GM19023 (cell line): ENCODE measurements at regions not wholly inside any gene's neighbourhood (a gene's known extent, or its start where the extent isn't known, plus 50 kb on each side); places are given as distances from the start of the nearest gene placed in this dataset.
"Not testable (repeated sequence)": the region's sequence is repeated elsewhere in the genome, so short reads cannot be mapped to it uniquely, and the experiment has no call there.

Experiments
- ATAC-seq: cut with Tn5 transposase; IDR thresholded peaks from one replicate; pipeline ENCODE4 v1.9.1; 2021; ENCODE audit warnings: mild to moderate bottlenecking, moderate library complexity; ENCODE audit not compliant: unreplicated experiment

GRCh38 chr22:49008682-49009235 lies 818.9 kb downstream of the BRD1 start:
- no peak for ATAC-seq

GRCh38 chr22:49007013-49007653 lies 820.5 kb downstream of the BRD1 start:
- no peak for ATAC-seq

GRCh38 chr22:49006207-49007012 lies 821.3 kb downstream of the BRD1 start:
- ATAC-seq = no peak

GRCh38 chr22:49005557-49005956 lies 822.1 kb downstream of the BRD1 start:
- no peak for ATAC-seq

- no peak for ATAC-seq
Observed at GRCh38 chr22:49004484-49005399, 822.9 kb downstream of the BRD1 start.

- not testable (repeated sequence) for ATAC-seq
Observed at GRCh38 chr22:48997605-48998004, 830.1 kb downstream of the BRD1 start.

GRCh38 chr22:48993655-48994054 lies 834.0 kb downstream of the BRD1 start:
- ATAC-seq = no peak

- no peak for ATAC-seq
Observed at GRCh38 chr22:48984639-48985038, 843.0 kb downstream of the BRD1 start.

- ATAC-seq = no peak
Observed at GRCh38 chr22:48982321-48982905, 845.3 kb downstream of the BRD1 start.

GRCh38 chr22:48981371-48982061 lies 846.2 kb downstream of the BRD1 start:
- no peak for ATAC-seq

- ATAC-seq = no peak
Observed at GRCh38 chr22:48980918-48981317, 846.8 kb downstream of the BRD1 start.

GRCh38 chr22:48980409-48980808 lies 847.3 kb downstream of the BRD1 start:
- ATAC-seq = no peak

GRCh38 chr22:48979482-48979881 lies 848.2 kb downstream of the BRD1 start:
- no peak for ATAC-seq

GRCh38 chr22:48976556-48977535 lies 850.8 kb downstream of the BRD1 start:
- no peak for ATAC-seq

- no peak for ATAC-seq
Observed at GRCh38 chr22:48975886-48976285, 851.8 kb downstream of the BRD1 start.

- no peak for ATAC-seq
Observed at GRCh38 chr22:48975316-48975741, 852.3 kb downstream of the BRD1 start.

GRCh38 chr22:48974443-48975315 lies 853.0 kb downstream of the BRD1 start:
- ATAC-seq = no peak

- ATAC-seq = no peak
Observed at GRCh38 chr22:48973694-48974041, 854.0 kb downstream of the BRD1 start.
